Motor neuron (in vitro differentiated cells): ENCODE measurements at regions not wholly inside any gene's neighbourhood (a gene's known extent, or its start where the extent isn't known, plus 50 kb on each side); places are given as distances from the start of the nearest gene placed in this dataset.

Experiments
- ATAC-seq, 8 experiments: fragments of 200-7000 bp; cut with Tn5 transposase; replicated peaks in 6 of 8; 2 replicates each; pipeline ENCODE4 v1.8.0; 2021; ENCODE audit warnings: mild to moderate bottlenecking in 8 of 8, moderate library complexity in 8 of 8
- H3K27ac ChIP-seq, 2 donors: fragments of 250-450 bp; sonication (Bioruptor Pico); 2 replicates each; pipeline ENCODE4 v1.9.0; 2021; ENCODE audit warnings: antibody characterized with exemption in 2 of 2, mild to moderate bottlenecking in 2 of 2, moderate library complexity in 1 of 2
- H3K4me1 ChIP-seq, 2 donors: fragments of 250-450 bp; sonication (Bioruptor Pico); replicated peaks in 1 of 2; 2 replicates each; pipeline ENCODE4 v1.6.1; 2021; ENCODE audit warnings: antibody characterized with exemption in 2 of 2, mild to moderate bottlenecking in 2 of 2, moderate library complexity in 1 of 2
- H3K4me3 ChIP-seq, 5 donors: fragments of 250-450 bp; sonication (Bioruptor Pico); 2 replicates each; pipeline ENCODE4 v1.9.0; 2021; ENCODE audit warnings: antibody characterized with exemption in 5 of 5, mild to moderate bottlenecking in 5 of 5, moderate library complexity in 4 of 5
- WGBS, 10 experiments: fragments of 450-650 bp; shearing (Covaris generic); methylation state at CpG; one replicate each; pipeline ENCODE4 v1.0.0; 2022; 5-methylcytosine and 5-hydroxymethylcytosine counted together
- in situ Hi-C, 9 experiments: fragments of 400-800 bp; cut with MboI; loops; one replicate each; pipeline ENCODE4 v1.15.0; 2021; ENCODE audit warnings: low sequenced_read_pairs in 9 of 9, low pct_unique_long_range_greater_than_20kb in 2 of 9; ENCODE audit not compliant: unreplicated experiment in 9 of 9

DNA sequence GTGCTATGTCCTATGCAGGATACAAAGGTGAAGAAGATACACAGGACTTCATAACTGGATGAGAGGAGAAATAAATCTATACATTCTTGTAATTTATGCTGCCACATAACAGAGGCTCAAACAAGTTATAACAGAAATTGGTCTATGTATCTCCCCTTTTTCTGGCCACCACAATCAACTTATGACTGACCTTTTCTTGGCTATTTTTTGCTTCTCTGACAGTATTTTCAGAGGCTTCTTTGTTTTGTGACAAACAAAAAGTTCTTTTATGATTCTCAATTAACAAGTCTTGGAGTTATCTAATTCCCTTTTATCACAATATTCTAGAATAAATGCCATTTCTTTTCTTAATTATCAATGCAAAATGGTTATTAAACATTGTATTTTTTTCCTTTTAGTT, 953.0 kb upstream of the ZWINT start:
- Histone ChIP-seq H3K4me1 (no peaks in the 10 kb centered on the region), H3K4me3 (no peak overlapping the region), H3K27ac (no peak overlapping the region)
- no peak for ATAC-seq
- in situ Hi-C loops: no loop called here

DNA sequence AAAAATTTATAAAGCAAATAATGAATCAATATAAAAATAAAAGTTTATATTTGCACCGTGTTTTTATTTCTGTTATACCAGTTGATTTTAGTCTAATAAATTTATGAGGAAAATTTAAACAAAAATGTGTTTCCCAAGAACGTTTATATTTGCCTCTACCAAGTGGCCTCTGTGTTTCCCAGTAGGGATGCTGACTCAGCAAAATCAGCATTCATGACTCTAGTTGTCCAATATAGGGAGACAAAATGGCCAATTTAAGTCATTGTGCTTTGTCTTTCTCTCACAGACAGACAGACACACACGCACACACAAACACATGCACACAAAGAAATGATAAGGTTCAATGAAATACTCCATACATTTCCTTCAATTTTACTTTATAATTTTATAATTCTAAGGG, 942.5 kb upstream of the ZWINT start:
- Histone ChIP-seq H3K4me1 (no peaks in the 10 kb centered on the region), H3K4me3 (no peak overlapping the region), H3K27ac (no peak overlapping the region)
- WGBS, 10 experiments: 0 to 81% (median 55%) methylated on average over 2 to 3 of the region's 3 CpGs
- ATAC-seq: no peak
- in situ Hi-C loops: no loop called here

DNA sequence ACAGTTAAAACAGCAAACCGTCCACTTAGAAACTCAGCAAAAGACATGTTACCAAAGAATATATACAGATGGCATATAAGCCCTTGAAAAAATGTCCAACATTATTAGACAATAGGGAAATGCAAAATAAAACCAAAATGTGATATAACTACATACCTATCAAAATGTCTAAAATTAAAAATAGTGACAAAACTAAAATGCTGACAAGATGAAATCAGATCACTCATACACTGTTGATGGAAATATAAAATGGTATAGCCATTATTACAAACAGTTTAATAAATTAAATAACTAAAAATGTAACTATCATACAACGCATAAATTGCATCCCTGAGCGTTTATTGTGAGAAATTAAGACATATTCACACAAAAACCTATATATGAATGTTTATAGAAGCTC, 939.7 kb upstream of the ZWINT start:
- 2 to 100% (median 89%) methylated on average over 1 to 3 of the region's 3 CpGs for WGBS, 10 experiments
- H3K4me1 ChIP-seq: no peaks in the 10 kb centered on the region
- ATAC-seq: no peak
- H3K27ac ChIP-seq: no peak overlapping the region
- no peak overlapping the region for H3K4me3 ChIP-seq
- in situ Hi-C loops: no loop called here

DNA sequence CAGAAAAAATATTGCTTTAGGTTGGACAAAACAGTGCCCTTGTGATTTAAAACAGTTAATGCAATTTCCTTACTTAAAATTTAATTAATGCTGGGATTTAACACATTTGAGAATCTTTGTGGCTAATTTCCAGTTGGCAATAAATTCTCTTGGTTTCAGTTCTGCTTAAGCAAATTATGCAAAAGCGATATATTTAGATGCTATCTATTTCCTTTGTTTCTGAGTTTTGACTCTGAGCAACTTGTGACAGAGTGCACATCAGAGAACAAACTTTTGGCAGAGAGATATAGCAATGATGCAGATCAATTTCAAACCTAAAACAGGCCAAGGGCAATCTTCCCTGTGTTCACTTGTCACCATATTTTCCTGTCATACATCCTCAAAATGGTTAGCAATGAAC, 933.6 kb upstream of the ZWINT start:
- Histone ChIP-seq H3K4me3 (no peak overlapping the region), H3K27ac (no peak overlapping the region), H3K4me1 (no peaks in the 10 kb centered on the region)
- ATAC-seq: no peak
- 0 to 100% (median 80%) methylated on average over 1 of the region's 1 CpG; no CpG with 5 or more reads in 2 of the 10 experiments for WGBS, 10 experiments
- in situ Hi-C loops: no loop called here

DNA sequence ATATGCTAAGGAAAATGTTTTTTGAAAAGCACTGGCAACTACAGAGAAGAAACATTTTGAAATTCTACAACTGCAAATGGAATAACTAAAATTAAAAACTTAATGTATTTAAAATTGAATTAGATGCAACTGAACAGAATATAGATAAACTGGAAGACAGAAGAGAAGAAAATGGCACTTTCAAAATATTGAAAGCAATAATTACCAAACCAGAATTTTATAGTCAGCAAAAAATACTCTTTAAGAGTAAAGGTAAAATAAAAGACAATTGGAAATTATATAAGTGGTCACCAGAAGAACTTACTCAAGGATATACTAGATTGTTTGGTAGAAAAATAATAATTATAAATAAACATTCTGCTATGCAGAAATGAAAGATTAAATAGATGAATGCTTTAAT, 927.7 kb upstream of the ZWINT start:
- Histone ChIP-seq H3K4me1 (no peaks in the 10 kb centered on the region), H3K27ac (no peak overlapping the region), H3K4me3 (no peak overlapping the region)
- in situ Hi-C loops: no loop called here
- no peak for ATAC-seq

DNA sequence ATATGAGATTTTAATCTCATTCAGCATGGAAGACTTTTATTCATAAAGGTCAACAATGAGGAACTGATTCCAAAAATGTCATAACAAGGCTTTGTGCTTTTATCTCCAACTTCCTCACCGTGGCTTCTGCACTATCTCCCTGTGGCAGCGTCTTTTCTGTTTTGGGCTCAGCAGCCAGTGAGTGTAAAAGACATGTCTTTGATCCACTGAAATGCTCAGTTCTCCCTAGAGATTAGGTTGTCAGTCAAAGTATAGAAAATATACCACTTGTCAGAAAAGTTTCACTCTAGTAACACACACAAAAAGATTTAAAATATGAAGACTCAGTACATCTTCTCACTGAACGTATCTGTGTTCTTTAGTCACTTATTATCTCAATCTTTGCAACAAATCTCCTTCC, 901.8 kb upstream of the ZWINT start:
- no peak overlapping the region for H3K4me3 ChIP-seq
- ATAC-seq: no peak
- H3K27ac ChIP-seq: no peak overlapping the region
- in situ Hi-C loops: no loop called here
- H3K4me1 ChIP-seq: peaks cover 0 to 3% of the 10 kb centered on the region in 2 donors
- 0 to 100% (median 37%) methylated on average over 1 to 3 of the region's 3 CpGs; no CpG with 5 or more reads in 2 of the 10 experiments for WGBS, 10 experiments

DNA sequence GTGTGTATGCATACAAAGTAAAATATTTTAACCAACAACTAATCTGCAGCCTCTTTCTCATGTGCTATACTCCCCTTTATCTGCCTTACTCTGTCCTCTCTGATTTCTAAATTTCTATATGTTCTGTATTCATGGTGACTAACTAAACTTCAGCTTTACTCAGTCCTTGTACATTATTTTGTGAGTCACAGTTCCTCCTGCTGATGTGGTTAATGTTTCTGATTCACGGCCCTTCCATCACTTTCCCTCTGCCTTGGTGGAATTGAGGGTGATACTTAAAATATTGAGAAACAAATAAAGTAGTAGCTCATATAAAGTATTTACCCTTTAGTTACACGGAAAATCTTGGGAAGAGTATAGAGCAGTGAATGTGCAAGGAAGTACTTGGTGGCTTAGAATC, 899.1 kb upstream of the ZWINT start:
- Histone ChIP-seq H3K4me3 (no peak overlapping the region), H3K4me1 (peaks cover 0 to 9% of the 10 kb centered on the region in 2 donors), H3K27ac (no peak overlapping the region)
- WGBS, 10 experiments: 6 to 100% (median 86%) methylated on average over 1 to 2 of the region's 2 CpGs; no CpG with 5 or more reads in 1 of the 10 experiments
- in situ Hi-C loops: no loop called here
- ATAC-seq: no peak

DNA sequence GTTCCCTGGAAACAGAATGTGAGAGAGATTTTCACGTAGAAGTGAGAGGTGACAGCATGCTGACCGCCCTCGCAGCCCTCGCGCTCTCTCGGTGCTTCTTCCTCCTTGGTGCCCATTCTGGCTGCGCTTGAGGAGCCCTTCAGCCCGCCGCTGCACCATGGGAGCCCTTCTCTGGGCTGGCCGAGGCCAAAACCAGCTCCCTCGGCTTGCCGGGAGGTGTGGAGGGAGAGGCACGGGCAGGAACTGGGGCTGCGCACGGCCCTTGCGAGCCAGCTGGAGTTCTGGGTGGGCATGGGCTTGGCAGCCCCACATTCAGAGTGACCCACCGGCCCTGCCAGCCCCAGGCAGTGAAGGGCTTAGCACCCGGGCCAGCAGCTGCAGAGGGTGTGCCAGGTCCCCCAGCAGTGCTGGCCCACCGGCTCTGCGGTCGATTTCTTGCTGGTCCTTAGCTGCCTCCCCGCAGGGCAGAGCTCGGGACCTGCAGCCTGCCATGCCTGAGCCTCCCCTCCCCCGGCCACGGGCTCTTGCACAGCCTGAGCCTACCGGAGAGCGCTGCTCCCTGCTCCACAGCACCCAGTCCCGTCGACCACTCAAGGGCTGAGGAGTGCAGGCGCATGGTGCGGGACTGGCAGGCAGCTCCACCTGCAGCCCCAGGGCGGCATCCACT, 888.7 kb upstream of the ZWINT start:
- WGBS, 10 experiments: 18 to 100% (median 92%) methylated on average over 1 to 11 of the region's 32 CpGs; no CpG with 5 or more reads in 3 of the 10 experiments
- Histone ChIP-seq H3K4me1 (peaks cover 2% of the 10 kb centered on the region in 2 donors), H3K27ac (no peak overlapping the region), H3K4me3 (no peak overlapping the region)
- no peak for ATAC-seq
- in situ Hi-C loops: no loop called here

DNA sequence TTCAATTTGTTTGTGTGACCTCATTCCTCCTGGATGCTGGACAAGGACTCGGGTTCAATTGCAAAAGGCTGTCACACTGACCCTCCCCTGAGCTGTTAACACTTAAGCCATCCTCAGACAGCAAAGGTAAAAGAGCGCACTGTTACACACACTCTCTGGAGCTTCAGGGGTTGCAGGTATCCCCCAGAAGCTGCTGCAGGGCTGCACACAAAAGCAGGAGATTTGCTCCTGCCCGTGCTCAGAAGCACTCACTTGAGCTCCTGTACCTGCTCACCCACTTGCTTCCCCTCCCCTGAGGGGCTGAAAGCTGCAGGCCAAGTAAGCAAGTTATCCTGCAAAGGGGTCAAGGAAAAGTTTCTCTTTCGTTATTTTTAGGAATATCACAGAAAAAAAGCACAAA, 886.2 kb upstream of the ZWINT start:
- in situ Hi-C loops: no loop called here
- H3K27ac ChIP-seq: no peak overlapping the region
- peak in 3 of 8 experiments; percentile 12 to 47 (median 26) for ATAC-seq
- H3K4me3 ChIP-seq: no peak overlapping the region
- WGBS, 10 experiments: 0 to 90% (median 60%) methylated on average over 1 to 2 of the region's 4 CpGs
- H3K4me1 ChIP-seq: peaks cover 0 to 2% of the 10 kb centered on the region in 2 donors

DNA sequence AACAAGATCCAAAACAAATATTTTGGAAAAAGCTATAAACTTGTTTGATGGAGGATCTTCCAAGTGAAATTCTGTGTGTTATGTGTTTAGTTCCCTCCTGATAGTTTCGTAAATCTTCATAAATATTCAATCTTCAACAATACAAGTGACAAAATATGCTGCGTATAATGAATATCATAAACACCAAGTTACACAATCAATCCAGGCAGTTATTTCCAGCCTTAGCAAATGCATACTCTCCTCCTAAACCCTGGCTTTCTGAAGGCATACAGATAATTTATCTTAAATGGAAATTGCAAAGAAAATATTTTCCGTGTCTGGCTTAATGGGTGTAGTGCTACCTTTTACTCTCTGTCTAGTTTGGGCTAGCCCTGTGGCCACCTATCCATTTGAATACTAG, 864.9 kb upstream of the ZWINT start:
- Histone ChIP-seq H3K4me1 (no peaks in the 10 kb centered on the region), H3K27ac (no peak overlapping the region), H3K4me3 (no peak overlapping the region)
- peak in 1 of 8 experiments; percentile 78 for ATAC-seq
- in situ Hi-C loops: no loop called here
- WGBS, 10 experiments: 6 to 98% (median 59%) methylated on average over 2 to 3 of the region's 3 CpGs; no CpG with 5 or more reads in 2 of the 10 experiments

DNA sequence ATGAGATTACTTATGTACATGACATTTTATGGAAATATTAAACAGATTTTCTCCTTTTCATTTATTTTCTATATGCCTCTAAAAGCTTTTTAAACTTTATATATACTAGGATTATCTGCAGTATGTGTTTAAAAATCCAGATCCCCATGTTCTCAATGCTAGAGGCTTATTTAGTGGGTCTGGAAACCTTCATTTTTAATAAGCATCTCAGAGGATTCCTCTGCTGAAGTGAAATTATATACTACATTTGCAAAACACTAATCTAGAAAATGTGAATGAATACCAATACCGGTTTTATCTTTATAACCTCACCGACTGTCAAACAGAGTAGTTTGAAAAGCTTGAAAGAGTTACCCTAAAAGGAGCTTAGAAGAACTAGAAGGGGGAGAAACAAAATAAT, 863.8 kb upstream of the ZWINT start:
- no peaks in the 10 kb centered on the region for H3K4me1 ChIP-seq
- 0 to 64% (median 15%) methylated on average over 1 to 2 of the region's 2 CpGs; no CpG with 5 or more reads in 2 of the 10 experiments for WGBS, 10 experiments
- ATAC-seq: no peak
- no peak overlapping the region for H3K27ac ChIP-seq
- H3K4me3 ChIP-seq: no peak overlapping the region
- in situ Hi-C loops: no loop called here

DNA sequence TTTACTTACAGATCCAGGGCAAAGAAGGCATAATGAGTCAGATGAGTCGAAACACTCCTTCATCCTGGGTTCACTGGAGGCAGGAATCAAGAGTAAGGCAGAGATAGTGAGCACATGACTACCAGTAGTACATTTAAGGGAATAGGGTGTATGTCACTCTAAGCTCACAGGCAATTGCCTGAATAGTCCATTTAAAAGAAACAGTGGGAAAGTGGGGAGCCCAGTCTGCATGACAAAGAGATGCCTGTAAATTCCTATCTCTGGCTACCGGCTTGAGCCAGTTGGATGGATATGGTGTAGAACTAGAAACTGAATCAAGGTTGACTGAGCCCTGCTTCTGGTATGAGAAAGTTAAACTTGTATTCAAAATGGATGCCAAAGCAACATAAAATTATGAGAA, 861.5 kb upstream of the ZWINT start:
- no peaks in the 10 kb centered on the region for H3K4me1 ChIP-seq
- peak overlapping the region in 2 of 5 donors; percentile 31 to 35 for H3K4me3 ChIP-seq
- in situ Hi-C loops: no loop called here
- WGBS, 10 experiments: 0 to 41% (median 17%) methylated on average over 1 to 2 of the region's 2 CpGs; no CpG with 5 or more reads in 3 of the 10 experiments
- peak overlapping the region in 1 of 2 donors; percentile 81 for H3K27ac ChIP-seq
- ATAC-seq: peak in 4 of 8 experiments; percentile 50 to 97 (median 94)

DNA sequence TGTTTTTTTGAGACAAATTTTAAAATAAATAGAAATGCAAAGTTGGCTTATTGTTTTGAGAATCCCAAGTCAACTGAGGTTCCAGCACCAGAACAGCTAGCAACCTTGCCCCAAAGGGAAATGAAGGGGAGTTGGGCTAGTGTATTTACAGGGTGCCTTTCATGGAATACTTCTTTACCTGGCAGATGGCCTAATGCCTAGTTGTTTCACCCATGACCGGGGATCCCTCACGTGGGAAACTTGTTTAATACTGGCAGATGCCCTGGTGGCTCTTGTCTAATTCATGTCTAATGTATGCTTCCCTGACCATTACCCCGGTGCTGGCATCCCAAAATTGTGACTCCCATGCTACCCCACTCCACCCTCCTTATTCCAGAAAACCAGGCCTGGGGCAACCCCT, 861.1 kb upstream of the ZWINT start:
- no peaks in the 10 kb centered on the region for H3K4me1 ChIP-seq
- ATAC-seq: peak in 3 of 8 experiments; percentile 31 to 47 (median 32)
- WGBS, 10 experiments: 0 to 50% (median 32%) methylated on average over 1 to 3 of the region's 3 CpGs; no CpG with 5 or more reads in 4 of the 10 experiments
- in situ Hi-C loops: no loop called here
- peak overlapping the region in 1 of 2 donors; percentile 81 for H3K27ac ChIP-seq
- peak overlapping the region in 2 of 5 donors; percentile 31 to 35 for H3K4me3 ChIP-seq

DNA sequence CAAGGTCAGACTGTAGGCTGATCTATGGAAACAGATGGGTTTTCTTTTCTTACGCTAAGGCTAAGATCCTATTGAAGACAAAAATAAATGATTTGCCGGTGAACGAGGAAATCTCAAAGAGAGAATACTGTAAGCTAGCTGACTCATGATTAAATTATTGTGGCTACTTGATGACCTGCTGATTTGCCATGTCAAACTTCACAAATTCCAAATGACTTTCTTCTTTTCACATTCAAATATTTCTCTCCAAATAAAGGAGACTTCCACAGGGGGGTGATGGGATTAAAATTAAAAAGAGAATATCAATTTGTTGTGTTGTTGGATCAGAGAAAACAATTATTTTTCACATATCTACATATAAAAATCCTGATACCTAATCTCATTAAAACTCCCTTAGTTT, 860.6 kb upstream of the ZWINT start:
- WGBS, 10 experiments: 0 to 88% (median 36%) methylated on average over 1 to 3 of the region's 3 CpGs; no CpG with 5 or more reads in 1 of the 10 experiments
- no peak for ATAC-seq
- in situ Hi-C loops: no loop called here
- Histone ChIP-seq H3K27ac (peak overlapping the region in 1 of 2 donors; percentile 81), H3K4me1 (no peaks in the 10 kb centered on the region), H3K4me3 (peak overlapping the region in 2 of 5 donors; percentile 31 to 35)
